Neural crest cell (in vitro differentiated cells): ENCODE measurements at regions not wholly inside any gene's neighbourhood (a gene's known extent, or its start where the extent isn't known, plus 50 kb on each side); places are given as distances from the start of the nearest gene placed in this dataset.

Experiments
- DNase-seq: peaks from one replicate; pipeline ENCODE4 v3.0.0; 2021; ENCODE audit warnings: low read depth, mixed read lengths, low spot score
- H3K27ac Mint-ChIP-seq: one replicate; pipeline ENCODE4 v1.8.0; 2021; ENCODE audit warnings: mild to moderate bottlenecking, mixed read lengths; ENCODE audit not compliant: unreplicated experiment
- H3K27me3 Mint-ChIP-seq: 2 replicates; pipeline ENCODE4 v1.8.0; 2021; ENCODE audit warnings: low read depth, mild to moderate bottlenecking, mixed read lengths
- H3K36me3 Mint-ChIP-seq: 2 replicates; pipeline ENCODE4 v1.8.0; 2021; ENCODE audit warnings: low read depth, mild to moderate bottlenecking, mixed read lengths
- H3K4me1 Mint-ChIP-seq: 2 replicates; pipeline ENCODE4 v1.8.0; 2021; ENCODE audit warnings: mixed read lengths
- H3K4me3 Mint-ChIP-seq: one replicate; pipeline ENCODE4 v1.8.0; 2021; ENCODE audit warnings: mild to moderate bottlenecking, mixed read lengths
- H3K9me3 Mint-ChIP-seq: 2 replicates; pipeline ENCODE4 v1.8.0; 2021; ENCODE audit warnings: mixed read lengths
- TF ChIP-seq, protein P1 (sequence below): fragments of 200-600 bp; sonication (generic); conservative IDR thresholded peaks from 2 replicates; pipeline ENCODE4 v1.5.0; 2021; ENCODE audit warnings: antibody characterized with exemption, mild to moderate bottlenecking

DNA sequence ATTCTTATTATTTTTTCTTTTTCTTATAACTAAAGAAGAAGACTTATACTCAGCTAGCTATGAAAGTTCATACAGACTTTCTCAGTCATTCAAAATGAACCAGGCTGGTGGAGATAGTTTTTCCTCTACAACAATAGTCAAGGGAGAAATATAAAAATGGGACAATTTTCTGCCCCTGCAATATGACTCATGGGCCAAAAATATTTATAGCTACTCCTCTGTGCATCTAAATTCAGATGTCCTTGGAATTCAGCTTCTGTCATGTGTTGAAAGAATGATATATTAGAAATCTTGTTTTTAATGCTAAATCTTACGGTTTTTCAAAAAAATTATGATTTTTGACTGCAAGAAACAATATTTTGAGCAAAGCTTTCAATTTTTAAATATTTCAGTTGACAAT is 237.2 kb upstream of the SYT10 start:
- H3K4me1 Mint-ChIP-seq = peaks cover 5% of the 10 kb centered on the region
- no peaks in the 10 kb centered on the region for H3K36me3 Mint-ChIP-seq
- no peak overlapping the region for H3K27ac Mint-ChIP-seq
- no peaks in the 10 kb centered on the region for H3K9me3 Mint-ChIP-seq
- DNase-seq = no peak
- no peak overlapping the region for H3K4me3 Mint-ChIP-seq
- TF ChIP-seq, protein P1, sequence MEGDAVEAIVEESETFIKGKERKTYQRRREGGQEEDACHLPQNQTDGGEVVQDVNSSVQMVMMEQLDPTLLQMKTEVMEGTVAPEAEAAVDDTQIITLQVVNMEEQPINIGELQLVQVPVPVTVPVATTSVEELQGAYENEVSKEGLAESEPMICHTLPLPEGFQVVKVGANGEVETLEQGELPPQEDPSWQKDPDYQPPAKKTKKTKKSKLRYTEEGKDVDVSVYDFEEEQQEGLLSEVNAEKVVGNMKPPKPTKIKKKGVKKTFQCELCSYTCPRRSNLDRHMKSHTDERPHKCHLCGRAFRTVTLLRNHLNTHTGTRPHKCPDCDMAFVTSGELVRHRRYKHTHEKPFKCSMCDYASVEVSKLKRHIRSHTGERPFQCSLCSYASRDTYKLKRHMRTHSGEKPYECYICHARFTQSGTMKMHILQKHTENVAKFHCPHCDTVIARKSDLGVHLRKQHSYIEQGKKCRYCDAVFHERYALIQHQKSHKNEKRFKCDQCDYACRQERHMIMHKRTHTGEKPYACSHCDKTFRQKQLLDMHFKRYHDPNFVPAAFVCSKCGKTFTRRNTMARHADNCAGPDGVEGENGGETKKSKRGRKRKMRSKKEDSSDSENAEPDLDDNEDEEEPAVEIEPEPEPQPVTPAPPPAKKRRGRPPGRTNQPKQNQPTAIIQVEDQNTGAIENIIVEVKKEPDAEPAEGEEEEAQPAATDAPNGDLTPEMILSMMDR = no peak
- H3K27me3 Mint-ChIP-seq = no peaks in the 10 kb centered on the region

DNA sequence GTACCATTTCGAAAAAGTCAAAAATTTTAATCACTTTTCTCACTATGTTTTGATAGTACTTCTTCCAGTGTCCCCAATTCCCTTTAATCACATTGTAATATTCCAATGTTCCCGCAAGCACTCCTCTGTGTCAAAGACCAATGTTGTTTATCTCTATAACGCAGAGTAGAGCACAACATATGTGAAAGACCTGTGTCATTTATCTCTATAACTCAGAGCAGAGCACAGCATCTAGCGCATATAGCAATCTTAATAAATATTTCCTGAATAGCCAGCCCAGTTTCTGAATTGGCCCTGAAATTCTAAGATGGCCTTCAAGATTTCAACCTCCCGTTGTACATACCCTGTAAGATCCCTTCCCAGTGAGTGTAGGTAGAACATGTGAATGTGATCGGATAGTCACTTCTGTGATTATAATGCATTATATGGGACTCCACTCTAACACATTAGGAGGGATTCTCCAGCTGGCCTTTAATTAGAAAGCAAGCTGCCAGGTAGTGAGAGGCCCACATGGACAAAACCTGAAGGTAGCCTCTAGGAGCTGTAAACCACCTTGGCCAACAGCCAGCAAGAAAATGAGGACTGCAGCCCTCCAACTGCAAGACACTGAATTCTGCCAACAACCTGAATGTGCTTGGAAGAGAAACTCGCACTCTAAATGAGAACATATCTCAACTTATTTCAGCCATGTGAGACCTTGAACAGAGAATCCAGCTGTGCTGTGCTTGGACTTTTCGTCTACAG is 238.8 kb upstream of the SYT10 start:
- no peak for DNase-seq
- peaks cover 5% of the 10 kb centered on the region for H3K4me1 Mint-ChIP-seq
- TF ChIP-seq, protein P1 = no peak
- H3K27me3 Mint-ChIP-seq = no peaks in the 10 kb centered on the region
- no peak overlapping the region for H3K4me3 Mint-ChIP-seq
- H3K36me3 Mint-ChIP-seq = no peaks in the 10 kb centered on the region
- H3K9me3 Mint-ChIP-seq = no peaks in the 10 kb centered on the region
- H3K27ac Mint-ChIP-seq = no peak overlapping the region

DNA sequence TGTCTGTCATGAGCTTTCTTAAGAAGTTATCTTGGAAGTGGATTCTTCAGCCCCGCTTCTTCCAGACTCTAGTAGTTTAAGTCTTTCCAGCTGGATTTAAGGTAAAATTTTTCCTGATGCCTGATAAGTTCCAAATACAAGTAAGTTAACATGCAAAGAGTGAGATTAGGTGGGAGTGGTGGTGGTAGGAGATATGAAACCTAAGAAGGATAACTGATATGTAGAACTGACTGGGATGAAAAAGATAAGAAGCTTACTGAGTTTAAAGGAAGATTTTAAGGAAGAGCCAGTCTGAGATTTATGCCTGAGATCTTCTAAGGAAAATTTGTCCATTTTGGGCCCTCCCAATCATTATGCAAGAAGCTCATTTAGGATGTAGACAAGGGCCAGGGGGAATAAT is 250.9 kb upstream of the SYT10 start:
- no peaks in the 10 kb centered on the region for H3K4me1 Mint-ChIP-seq
- TF ChIP-seq, protein P1 = no peak
- H3K4me3 Mint-ChIP-seq = no peak overlapping the region
- no peak for DNase-seq
- no peaks in the 10 kb centered on the region for H3K36me3 Mint-ChIP-seq
- H3K9me3 Mint-ChIP-seq = peaks cover 2% of the 10 kb centered on the region
- H3K27ac Mint-ChIP-seq = no peak overlapping the region
- H3K27me3 Mint-ChIP-seq = no peaks in the 10 kb centered on the region

DNA sequence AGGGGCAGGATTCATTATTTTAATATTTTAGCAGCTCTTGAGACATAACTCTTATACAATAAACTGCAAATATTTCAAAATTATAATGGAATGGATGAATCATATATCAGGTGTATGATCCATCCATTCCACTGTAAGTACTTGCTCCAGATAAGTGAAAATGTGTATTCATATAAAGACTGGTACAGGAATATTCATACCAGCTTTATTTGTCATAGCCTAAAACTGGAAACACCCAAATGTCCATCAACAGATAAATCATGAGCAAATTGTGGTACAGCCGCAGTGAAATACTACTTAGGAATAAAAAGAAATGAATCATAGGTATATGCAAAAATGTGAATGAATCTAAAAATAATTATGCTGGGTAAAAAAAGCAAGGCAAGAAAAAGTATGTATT is 263.6 kb upstream of the SYT10 start:
- H3K36me3 Mint-ChIP-seq = no peaks in the 10 kb centered on the region
- no peaks in the 10 kb centered on the region for H3K27me3 Mint-ChIP-seq
- no peaks in the 10 kb centered on the region for H3K4me1 Mint-ChIP-seq
- DNase-seq = no peak
- H3K4me3 Mint-ChIP-seq = no peak overlapping the region
- no peaks in the 10 kb centered on the region for H3K9me3 Mint-ChIP-seq
- TF ChIP-seq, protein P1 = no peak
- H3K27ac Mint-ChIP-seq = no peak overlapping the region

DNA sequence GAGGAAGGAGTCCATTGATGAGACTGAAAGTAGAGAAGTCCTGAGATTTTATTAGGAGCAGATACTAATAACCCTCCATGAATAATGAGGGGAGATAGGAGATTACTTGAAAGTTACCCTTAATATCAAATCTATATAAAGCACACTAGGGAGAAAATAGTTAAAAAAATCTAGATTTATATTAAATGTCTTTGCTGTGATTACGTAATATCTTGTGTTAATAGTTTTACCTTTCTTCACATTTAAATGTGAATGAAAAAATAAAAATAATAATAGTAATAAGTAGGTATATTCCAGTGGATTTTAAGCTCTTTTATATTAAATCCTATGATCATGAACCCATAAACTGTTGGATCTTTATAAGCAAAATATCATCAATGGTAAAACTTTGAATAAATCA is 267.3 kb upstream of the SYT10 start:
- H3K4me3 Mint-ChIP-seq = no peak overlapping the region
- no peaks in the 10 kb centered on the region for H3K27me3 Mint-ChIP-seq
- H3K9me3 Mint-ChIP-seq = no peaks in the 10 kb centered on the region
- no peaks in the 10 kb centered on the region for H3K36me3 Mint-ChIP-seq
- H3K4me1 Mint-ChIP-seq = no peaks in the 10 kb centered on the region
- DNase-seq = no peak
- TF ChIP-seq, protein P1 = no peak
- H3K27ac Mint-ChIP-seq = no peak overlapping the region
